ENCODE measurements at regions not wholly inside any gene's neighbourhood (a gene's known extent, or its start where the extent isn't known, plus 50 kb on each side); places are given as distances from the start of the nearest gene placed in this dataset.
"Not testable (repeated sequence)": the region's sequence is repeated elsewhere in the genome, so short reads cannot be mapped to it uniquely, and the experiment has no call there.

- not testable (repeated sequence) for TF ChIP-seq CTCF, POLR2A (IDR thresholded peaks at IDR 0.05)
These were observed 4751.6 kb upstream of the OR11H1 start for GRCh38 chr22:10776358-10776729.

Data from esophagus squamous epithelium (tissue), 4 donors.